Colonic mucosa (tissue), 4 donors: ENCODE measurements at regions not wholly inside any gene's neighbourhood (a gene's known extent, or its start where the extent isn't known, plus 50 kb on each side); places are given as distances from the start of the nearest gene placed in this dataset.

Experiments used
- DNase-seq: peaks from one replicate; pipeline ENCODE4 v3.0.0-alpha.2; 2020
- H3K27ac ChIP-seq: fragments of 200-600 bp; one replicate; pipeline ENCODE4 v1.8.0; 2021
- H3K27me3 ChIP-seq: fragments of 200-600 bp; one replicate; pipeline ENCODE4 v1.8.0; 2021
- H3K36me3 ChIP-seq: fragments of 200-600 bp; one replicate; pipeline ENCODE4 v1.8.0; 2021
- H3K4me1 ChIP-seq: fragments of 200-600 bp; one replicate; pipeline ENCODE4 v1.8.0; 2021; ENCODE audit warnings: mild to moderate bottlenecking
- H3K4me3 ChIP-seq: fragments of 200-600 bp; one replicate; pipeline ENCODE4 v1.8.0; 2021
- H3K9ac ChIP-seq, 2 donors: one replicate each; pipeline ENCODE4 v1.7.0; 2013; ENCODE audit warnings: control low read depth in 2 of 2, low read depth in 2 of 2, low read length in 2 of 2
- H3K9me3 ChIP-seq: fragments of 200-600 bp; one replicate; pipeline ENCODE4 v1.8.0; 2021
- intact Hi-C: fragments of 100-400 bp; cut with DNase I; formaldehyde crosslinking; loops from one replicate; pipeline ENCODE4 v1.14.1; 2022
- TF ChIP-seq, protein P1 (sequence below): fragments of 200-600 bp; IDR thresholded peaks from one replicate; pipeline ENCODE4 v1.8.0; 2022; ENCODE audit warnings: antibody characterized with exemption, mild to moderate bottlenecking
- donor health status: healthy.
- donor health status: DM: no; HTN: no; CAD: no.
- donor health status: DM: no; HTN: no; CAD: no.

DNA sequence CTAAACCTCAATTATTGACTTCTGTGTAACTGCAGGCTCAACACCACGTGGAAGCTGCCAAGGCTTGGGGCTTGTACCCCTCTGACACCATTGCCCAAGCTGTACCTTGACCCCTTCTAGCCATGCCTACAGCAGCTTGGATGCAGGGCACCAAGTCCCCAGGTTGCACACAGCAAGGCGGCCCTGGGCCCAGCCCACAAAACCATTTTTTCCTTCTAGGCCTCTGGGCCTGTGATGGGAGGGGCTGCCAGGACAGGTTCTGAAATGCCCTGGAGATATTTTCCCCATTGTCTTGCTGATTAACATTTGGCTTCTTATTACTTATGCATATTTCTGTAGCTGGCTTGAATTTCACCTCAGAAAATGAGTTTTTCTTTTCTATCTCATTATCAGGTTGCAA lies 610.0 kb upstream of the LRRN3 start:
- no peaks in the 10 kb centered on the region for H3K9me3 ChIP-seq
- H3K4me1 ChIP-seq, result no peaks in the 10 kb centered on the region
- H3K27me3 ChIP-seq, result no peaks in the 10 kb centered on the region
- H3K27ac ChIP-seq, result no peak overlapping the region
- intact Hi-C loops, result no loop called here
- TF ChIP-seq, protein P1, sequence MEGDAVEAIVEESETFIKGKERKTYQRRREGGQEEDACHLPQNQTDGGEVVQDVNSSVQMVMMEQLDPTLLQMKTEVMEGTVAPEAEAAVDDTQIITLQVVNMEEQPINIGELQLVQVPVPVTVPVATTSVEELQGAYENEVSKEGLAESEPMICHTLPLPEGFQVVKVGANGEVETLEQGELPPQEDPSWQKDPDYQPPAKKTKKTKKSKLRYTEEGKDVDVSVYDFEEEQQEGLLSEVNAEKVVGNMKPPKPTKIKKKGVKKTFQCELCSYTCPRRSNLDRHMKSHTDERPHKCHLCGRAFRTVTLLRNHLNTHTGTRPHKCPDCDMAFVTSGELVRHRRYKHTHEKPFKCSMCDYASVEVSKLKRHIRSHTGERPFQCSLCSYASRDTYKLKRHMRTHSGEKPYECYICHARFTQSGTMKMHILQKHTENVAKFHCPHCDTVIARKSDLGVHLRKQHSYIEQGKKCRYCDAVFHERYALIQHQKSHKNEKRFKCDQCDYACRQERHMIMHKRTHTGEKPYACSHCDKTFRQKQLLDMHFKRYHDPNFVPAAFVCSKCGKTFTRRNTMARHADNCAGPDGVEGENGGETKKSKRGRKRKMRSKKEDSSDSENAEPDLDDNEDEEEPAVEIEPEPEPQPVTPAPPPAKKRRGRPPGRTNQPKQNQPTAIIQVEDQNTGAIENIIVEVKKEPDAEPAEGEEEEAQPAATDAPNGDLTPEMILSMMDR, result no peak
- H3K4me3 ChIP-seq, result no peak overlapping the region
- H3K36me3 ChIP-seq, result no peaks in the 10 kb centered on the region
- DNase-seq, result no peak
- H3K9ac ChIP-seq, result no peak overlapping the region

DNA sequence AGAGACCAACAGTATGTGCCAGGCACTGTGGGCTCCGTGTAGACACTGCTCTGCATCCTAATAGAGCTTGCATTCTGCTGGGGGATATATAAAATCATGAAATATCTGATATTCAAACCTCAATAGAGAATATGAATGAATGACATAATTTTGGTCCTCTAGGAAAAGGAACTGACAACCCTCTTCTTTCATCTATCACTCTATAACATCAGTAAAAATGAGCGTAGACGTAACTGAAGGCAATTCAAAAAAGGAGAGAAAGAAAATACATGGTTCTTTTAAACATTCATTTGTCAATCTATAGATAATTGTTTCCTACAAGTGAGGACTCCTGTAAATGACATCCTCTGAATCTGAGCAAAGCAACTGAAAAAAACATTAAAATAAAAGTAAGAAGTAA lies 607.4 kb upstream of the LRRN3 start:
- Histone ChIP-seq H3K36me3 (no peaks in the 10 kb centered on the region), H3K27ac (no peak overlapping the region), H3K9ac (no peak overlapping the region), H3K4me1 (no peaks in the 10 kb centered on the region), H3K4me3 (no peak overlapping the region), H3K27me3 (no peaks in the 10 kb centered on the region), H3K9me3 (no peaks in the 10 kb centered on the region)
- TF ChIP-seq, protein P1, result no peak
- intact Hi-C loops, result no loop called here
- no peak for DNase-seq

DNA sequence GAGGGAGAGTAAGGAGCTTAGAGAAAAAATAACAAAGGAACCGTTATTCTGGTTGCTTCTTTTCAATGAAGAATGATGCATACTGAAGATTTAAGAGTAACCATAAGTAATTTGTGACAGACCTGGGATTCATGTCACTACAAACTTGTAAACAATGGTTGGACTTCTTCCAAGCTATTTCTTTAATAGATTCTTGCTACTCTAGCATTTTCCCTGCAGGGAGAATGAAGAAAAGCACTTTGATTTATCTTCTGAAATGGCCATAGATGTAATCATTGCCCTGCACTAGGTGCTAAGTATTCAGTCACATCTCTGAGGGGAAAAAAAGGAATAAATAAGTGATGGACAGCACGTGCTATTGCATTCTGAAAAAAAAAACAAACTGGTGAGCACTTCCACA lies 606.6 kb upstream of the LRRN3 start:
- TF ChIP-seq, protein P1, result no peak
- Histone ChIP-seq H3K36me3 (no peaks in the 10 kb centered on the region), H3K9ac (no peak overlapping the region), H3K4me1 (no peaks in the 10 kb centered on the region), H3K9me3 (no peaks in the 10 kb centered on the region), H3K27ac (no peak overlapping the region), H3K4me3 (no peak overlapping the region), H3K27me3 (no peaks in the 10 kb centered on the region)
- DNase-seq, result no peak
- intact Hi-C loops, result no loop called here

DNA sequence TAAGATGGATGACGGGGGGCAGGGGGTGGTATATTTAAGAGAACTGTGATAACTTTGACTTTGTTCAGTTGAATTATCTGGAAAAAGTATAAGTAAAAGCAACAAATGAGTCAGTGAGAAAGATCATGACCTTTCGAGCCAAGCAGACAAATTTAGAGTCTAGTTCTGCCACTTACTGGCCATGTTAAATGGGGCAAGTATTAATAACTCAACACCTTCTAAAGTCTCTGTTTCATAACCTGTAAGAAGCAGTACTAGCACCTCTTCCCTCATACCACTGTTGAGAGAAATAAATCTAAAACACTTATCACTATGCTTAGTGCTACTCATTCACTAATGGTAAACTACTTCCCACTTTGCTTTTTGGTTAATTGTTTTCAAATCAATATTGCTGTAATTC lies 604.4 kb upstream of the LRRN3 start:
- no peak overlapping the region for H3K27ac ChIP-seq
- no peaks in the 10 kb centered on the region for H3K36me3 ChIP-seq
- no peaks in the 10 kb centered on the region for H3K9me3 ChIP-seq
- no peak for DNase-seq
- TF ChIP-seq, protein P1, result no peak
- intact Hi-C loops, result no loop called here
- no peaks in the 10 kb centered on the region for H3K4me1 ChIP-seq
- H3K9ac ChIP-seq, result no peak overlapping the region
- H3K4me3 ChIP-seq, result no peak overlapping the region
- no peaks in the 10 kb centered on the region for H3K27me3 ChIP-seq

DNA sequence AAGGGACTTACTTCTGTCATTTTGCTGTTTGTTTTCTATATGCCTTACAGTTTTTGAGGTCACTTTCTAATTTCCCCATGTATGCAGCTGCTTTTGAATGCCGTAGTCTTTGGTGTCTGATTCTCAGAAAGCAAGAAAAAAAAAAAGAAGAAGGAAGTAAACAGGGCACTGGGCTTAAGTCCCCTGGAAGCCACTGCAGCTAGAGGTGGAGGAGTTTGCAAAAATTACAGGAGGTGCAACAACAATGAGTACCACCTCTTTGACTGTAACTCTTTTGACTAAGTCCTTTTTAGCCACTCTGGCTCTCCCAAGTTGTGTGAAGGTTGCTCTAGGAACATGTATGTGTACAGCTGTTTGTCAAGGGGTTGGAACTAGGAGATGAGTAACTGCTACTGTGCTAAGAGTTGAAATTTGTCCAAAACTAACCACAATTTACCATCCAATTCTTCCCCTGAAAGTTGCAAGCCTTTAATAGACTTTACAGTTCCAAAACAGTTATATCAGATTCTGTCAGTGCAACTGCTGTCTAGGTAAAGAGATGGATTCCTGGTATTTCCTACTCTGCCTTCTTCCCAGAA lies 588.0 kb upstream of the LRRN3 start:
- H3K36me3 ChIP-seq, result no peaks in the 10 kb centered on the region
- H3K27me3 ChIP-seq, result no peaks in the 10 kb centered on the region
- H3K9me3 ChIP-seq, result no peaks in the 10 kb centered on the region
- H3K4me1 ChIP-seq, result no peaks in the 10 kb centered on the region
- no peak overlapping the region for H3K9ac ChIP-seq
- no peak for DNase-seq
- no peak overlapping the region for H3K27ac ChIP-seq
- TF ChIP-seq, protein P1, result no peak
- intact Hi-C loops, result no loop called here
- no peak overlapping the region for H3K4me3 ChIP-seq
